GM12864 (cell line): ENCODE measurements at regions not wholly inside any gene's neighbourhood (a gene's known extent, or its start where the extent isn't known, plus 50 kb on each side); places are given as distances from the start of the nearest gene placed in this dataset.

Experiments
- DNase-seq: peaks from one replicate; pipeline ENCODE4 v3.0.0-alpha.2; 2011; ENCODE audit warnings: low read depth
- H3K4me3 ChIP-seq: 2 replicates; pipeline ENCODE4 v1.5.1; 2011; ENCODE audit warnings: mild to moderate bottlenecking, low read depth, low read length, control low read depth
- TF ChIP-seq, protein P1 (sequence below): IDR thresholded peaks from 2 replicates; pipeline ENCODE4 v1.5.1; 2011; ENCODE audit warnings: low read depth, mild to moderate bottlenecking, moderate library complexity, low read length, control low read depth, inconsistent platforms; ENCODE audit errors: missing control alignments

DNA sequence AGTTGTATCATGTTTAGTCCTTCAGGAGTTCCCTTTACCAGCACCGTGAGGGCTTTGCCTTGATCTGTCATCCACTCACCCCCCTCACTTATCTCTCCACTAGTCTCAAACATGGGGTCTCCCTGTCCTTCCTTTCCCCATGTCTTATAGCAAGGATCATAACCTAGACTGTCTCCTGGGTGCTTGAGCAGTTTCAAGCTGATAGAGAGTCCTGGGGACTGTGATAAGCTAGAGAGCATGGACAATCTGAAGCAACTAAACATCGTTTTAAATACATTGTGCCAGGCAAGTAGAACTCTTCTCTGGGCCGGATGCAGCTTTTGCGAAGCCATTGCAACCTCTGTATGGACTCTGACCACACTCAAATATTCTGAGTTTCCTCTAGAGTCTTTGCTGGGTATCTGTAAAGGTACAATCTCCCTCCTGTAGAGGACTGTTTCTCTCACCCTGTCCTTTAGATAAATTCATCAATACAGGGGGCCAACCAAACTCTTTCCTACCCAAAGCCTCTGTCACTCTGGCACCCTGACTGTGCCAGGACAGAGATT lies 684.6 kb upstream of the NR2F2 start:
- no peak for DNase-seq
- TF ChIP-seq, protein P1, sequence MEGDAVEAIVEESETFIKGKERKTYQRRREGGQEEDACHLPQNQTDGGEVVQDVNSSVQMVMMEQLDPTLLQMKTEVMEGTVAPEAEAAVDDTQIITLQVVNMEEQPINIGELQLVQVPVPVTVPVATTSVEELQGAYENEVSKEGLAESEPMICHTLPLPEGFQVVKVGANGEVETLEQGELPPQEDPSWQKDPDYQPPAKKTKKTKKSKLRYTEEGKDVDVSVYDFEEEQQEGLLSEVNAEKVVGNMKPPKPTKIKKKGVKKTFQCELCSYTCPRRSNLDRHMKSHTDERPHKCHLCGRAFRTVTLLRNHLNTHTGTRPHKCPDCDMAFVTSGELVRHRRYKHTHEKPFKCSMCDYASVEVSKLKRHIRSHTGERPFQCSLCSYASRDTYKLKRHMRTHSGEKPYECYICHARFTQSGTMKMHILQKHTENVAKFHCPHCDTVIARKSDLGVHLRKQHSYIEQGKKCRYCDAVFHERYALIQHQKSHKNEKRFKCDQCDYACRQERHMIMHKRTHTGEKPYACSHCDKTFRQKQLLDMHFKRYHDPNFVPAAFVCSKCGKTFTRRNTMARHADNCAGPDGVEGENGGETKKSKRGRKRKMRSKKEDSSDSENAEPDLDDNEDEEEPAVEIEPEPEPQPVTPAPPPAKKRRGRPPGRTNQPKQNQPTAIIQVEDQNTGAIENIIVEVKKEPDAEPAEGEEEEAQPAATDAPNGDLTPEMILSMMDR: no peak
- no peak overlapping the region for H3K4me3 ChIP-seq

DNA sequence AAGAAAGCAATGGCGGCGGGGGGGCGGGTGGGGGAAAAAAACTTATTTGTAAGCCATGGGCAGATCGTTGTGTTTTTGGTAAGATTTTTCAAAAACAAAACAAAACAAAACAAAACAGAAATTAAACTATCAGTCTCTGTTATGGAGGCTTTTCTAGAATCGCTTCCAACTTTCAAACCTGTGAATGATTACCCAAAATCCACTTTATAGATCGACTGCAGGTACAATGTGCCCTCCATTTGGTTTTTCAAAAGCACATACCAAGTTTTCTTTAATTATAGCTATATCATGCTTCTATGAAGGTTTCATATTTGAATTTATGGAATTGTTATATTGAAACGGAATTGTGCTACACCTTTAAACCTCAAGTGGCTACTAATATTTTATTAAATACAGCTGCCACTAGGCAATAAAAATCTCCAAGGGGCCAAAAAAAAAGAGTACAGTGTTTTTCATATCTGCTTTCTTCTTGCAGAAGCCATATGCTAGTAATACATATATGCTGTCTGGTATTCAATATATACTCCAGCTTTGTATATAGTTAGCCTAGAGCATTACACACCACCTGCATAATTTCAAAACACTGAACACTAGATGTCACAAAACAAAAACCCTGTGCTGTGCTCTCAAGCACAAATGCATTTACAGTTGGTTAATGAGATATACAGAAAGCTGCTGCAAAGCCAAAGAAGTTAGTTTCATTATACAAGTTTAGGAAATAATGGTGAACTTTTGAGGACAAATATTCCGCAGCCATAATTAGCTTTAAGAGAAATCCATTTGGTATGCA lies 683.8 kb upstream of the NR2F2 start:
- TF ChIP-seq, protein P1: no peak
- no peak for DNase-seq

DNA sequence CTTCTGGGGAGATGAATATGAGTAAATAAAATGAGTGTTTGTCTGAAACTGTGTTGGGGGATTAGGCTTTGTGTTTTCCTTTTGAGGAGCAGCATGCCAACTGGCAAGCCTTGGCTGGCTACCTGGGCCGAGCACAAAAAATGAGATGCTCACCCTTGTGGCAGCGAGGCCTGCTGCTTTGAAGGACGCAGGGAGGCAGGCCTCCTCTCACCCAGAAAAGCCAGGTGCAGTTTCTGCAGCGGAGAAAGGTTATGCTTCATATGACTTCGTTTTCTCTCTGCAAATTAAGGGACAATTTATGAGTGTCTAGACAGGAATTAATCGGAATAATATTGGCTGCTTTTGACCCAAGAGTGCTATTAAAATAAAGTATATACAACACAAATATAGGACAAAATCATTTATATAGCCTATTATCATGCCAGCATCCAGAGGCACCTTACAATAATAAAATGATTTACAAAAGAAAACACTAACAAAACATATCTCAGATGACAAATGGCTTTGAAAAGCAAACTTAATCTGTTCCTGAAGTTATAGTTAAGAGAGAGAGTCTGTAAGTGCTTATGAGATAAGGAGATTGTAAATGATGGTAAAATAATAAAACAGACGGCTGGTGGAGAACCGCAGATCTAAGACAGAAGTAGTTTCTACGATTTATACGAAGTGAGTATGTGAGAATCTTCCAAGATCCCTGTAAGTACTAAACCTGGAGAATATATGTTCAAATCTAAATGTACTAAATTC lies 682.8 kb upstream of the NR2F2 start:
- no peak for DNase-seq
- H3K4me3 ChIP-seq: no peak overlapping the region
- TF ChIP-seq, protein P1: no peak

More for the DNA sequence above, 683.8 kb upstream of the NR2F2 start:
- no peak overlapping the region for H3K4me3 ChIP-seq

DNA sequence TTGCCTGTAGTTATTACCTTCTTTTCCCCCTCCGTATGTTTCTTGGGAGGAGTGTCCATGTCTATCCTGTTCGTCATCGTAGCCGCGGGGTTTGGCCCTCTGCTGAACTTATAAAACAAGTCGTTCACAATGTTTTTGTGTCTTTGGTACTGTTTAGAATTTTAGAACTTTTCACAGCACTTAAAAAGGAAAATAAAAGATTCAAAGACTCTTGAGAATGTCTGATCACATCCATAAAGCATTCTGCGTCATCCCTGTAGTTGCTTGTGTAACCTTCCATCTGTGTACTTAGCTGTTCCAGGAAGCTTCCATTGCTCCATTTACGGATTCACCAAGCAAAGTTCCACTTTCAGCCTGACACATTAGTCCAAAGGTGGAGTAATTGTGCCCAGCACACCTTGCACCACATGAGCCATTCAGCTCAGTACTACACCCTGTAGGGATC lies 677.1 kb upstream of the NR2F2 start:
- no peak for DNase-seq
- no peak overlapping the region for H3K4me3 ChIP-seq
- TF ChIP-seq, protein P1: no peak

DNA sequence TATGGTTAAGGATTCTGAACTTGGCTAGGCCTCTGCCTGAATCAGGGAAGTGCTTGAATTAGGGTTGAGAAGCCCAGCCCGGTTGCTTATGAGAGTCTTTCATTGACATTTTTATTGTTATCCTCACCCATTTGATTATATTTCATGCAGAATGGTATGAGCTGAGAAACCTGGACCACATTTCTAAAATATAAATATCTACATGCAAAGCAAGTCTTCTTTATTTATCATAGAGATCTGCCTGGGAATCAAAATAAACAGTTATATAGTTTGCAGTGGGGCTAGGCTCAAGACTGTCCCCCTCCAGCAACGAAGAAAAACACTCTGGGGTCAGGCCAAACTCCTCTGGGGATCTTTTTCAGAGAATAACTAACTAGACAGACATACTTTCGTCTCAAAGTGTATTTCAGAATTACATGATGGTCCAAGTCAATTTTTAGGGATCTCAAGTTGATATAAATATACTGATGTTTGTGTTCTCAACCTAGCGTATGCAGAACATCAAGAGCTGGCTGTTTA lies 675.4 kb upstream of the NR2F2 start:
- no peak overlapping the region for H3K4me3 ChIP-seq
- TF ChIP-seq, protein P1: no peak
- DNase-seq: no peak

DNA sequence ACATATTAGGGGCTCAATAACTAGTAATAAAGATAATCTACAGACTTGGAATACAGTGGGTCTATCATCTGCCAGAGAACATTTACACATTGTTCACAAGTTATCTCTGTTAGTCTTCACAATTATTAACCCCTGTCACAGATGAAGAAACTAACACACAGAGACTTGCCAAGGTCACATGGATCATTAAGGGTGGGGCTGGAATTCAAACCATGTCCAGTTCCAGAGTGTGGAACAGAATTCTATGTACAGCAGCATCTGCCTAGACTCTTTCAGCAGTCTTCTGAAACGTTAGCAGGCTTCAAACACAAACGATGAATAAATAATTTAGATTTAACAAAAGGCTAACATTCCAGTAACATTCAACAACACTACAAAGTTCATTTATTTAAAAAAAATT lies 673.9 kb upstream of the NR2F2 start:
- no peak for DNase-seq

More for the DNA sequence above, 673.9 kb upstream of the NR2F2 start:
- H3K4me3 ChIP-seq: no peak overlapping the region
- TF ChIP-seq, protein P1: no peak
